ENCODE measurements at regions not wholly inside any gene's neighbourhood (a gene's known extent, or its start where the extent isn't known, plus 50 kb on each side); places are given as distances from the start of the nearest gene placed in this dataset.

DNA sequence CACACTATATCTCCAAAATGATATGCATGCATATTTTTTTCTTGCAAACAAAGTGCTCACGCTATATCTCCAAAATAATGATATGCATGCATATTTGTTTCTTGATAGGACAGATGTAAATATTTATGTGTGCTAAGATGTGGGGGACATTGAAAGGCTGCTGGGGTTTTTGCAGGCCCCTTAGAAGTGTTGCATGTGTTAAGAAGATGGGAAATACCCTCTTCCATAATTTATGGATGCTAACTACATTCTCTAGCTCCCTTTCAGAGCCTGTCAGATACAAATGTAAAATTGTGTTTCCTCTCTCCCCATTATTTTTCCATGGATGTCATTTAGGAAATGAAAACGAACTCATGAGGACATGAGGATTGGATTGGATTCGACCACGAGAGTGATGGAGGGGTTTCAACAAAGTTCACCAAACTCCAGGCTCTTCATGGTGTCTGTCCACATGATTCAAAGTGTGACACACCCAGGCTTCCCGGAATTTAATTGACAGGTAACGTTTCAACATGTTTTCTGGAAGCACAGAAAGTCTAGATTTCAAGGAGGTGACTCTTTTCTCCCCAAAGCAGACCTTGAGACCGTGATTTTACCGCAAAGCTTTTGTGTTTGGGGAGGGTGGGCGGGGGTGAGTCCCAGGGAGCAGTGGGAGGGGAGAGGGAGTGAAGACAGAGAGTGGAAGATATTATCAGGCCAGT lies 94.4 kb upstream of the CD99 start (continued):
- TF ChIP-seq REST (IDR thresholded peaks at IDR 0.05; ENCODE audit: unreplicated experiment) = no peak
- TF ChIP-seq EZH2 (IDR thresholded peaks at IDR 0.05; ENCODE audit: low read depth, unreplicated experiment) = no peak
- no peak for TF ChIP-seq NANOG (IDR thresholded peaks at IDR 0.05; ENCODE audit: borderline replicate concordance)
- no peak for TF ChIP-seq JUNB (IDR thresholded peaks at IDR 0.05; ENCODE audit: unreplicated experiment)
- no peak for TF ChIP-seq CREB1 (CRISPR knock-in tag; IDR thresholded peaks at IDR 0.05; ENCODE audit: low read depth)

GRCh38 chrX:2596045-2596444 lies 95.0 kb upstream of the CD99 start:
- H3K36me3 ChIP-seq (ENCODE audit: insufficient read depth) = no peaks in the 10 kb centered on the region
- peaks cover 25% of the 10 kb centered on the region for H3K4me1 ChIP-seq (ENCODE audit: insufficient read depth)
- ATAC-seq (no peak), DNase-seq (ENCODE audit: low spot score) (no peak)
- H3K27ac ChIP-seq (ENCODE audit: low read depth) = no peak overlapping the region
- no peaks in the 10 kb centered on the region for H3K9me2 ChIP-seq (ENCODE audit: insufficient read depth)
- H3K9me3 Mint-ChIP-seq = peaks cover 3% of the 10 kb centered on the region
- peaks cover 11% of the 10 kb centered on the region for H3K27me3 Mint-ChIP-seq (ENCODE audit: insufficient read depth, low read depth, poor library complexity)
- H4K20me1 ChIP-seq (replicated peaks; ENCODE audit: insufficient read depth) = no peaks in the 10 kb centered on the region
- H3K27ac Mint-ChIP-seq = no peak overlapping the region
- H3K4me2 ChIP-seq = no peak overlapping the region
- H3K4me3 ChIP-seq = no peak overlapping the region
- H3K36me3 Mint-ChIP-seq (ENCODE audit: low read depth) = peaks cover 19% of the 10 kb centered on the region
- H2AFZ ChIP-seq = no peak overlapping the region
- no peak overlapping the region for H3K4me3 Mint-ChIP-seq
- no peaks in the 10 kb centered on the region for H3K27me3 ChIP-seq (ENCODE audit: insufficient read depth)
- peaks cover 20% of the 10 kb centered on the region for H3K4me1 Mint-ChIP-seq
- H3K79me2 ChIP-seq (replicated peaks; ENCODE audit: insufficient read depth) = no peaks in the 10 kb centered on the region
- H3F3A ChIP-seq (replicated peaks; ENCODE audit: low read depth) = peaks cover 7% of the 10 kb centered on the region; the same call in 1 of the 2 replicates
- TF ChIP-seq ETS1 (IDR thresholded peaks at IDR 0.05) = no peak
- TF ChIP-seq CREB1 (CRISPR knock-in tag; IDR thresholded peaks at IDR 0.05; ENCODE audit: low read depth) = no peak
- no peak for TF ChIP-seq EZH2 (IDR thresholded peaks at IDR 0.05; ENCODE audit: low read depth, unreplicated experiment)
- TF ChIP-seq STAT1 (IDR thresholded peaks at IDR 0.05; ENCODE audit: unreplicated experiment) = no peak
- TF ChIP-seq, protein P1, sequence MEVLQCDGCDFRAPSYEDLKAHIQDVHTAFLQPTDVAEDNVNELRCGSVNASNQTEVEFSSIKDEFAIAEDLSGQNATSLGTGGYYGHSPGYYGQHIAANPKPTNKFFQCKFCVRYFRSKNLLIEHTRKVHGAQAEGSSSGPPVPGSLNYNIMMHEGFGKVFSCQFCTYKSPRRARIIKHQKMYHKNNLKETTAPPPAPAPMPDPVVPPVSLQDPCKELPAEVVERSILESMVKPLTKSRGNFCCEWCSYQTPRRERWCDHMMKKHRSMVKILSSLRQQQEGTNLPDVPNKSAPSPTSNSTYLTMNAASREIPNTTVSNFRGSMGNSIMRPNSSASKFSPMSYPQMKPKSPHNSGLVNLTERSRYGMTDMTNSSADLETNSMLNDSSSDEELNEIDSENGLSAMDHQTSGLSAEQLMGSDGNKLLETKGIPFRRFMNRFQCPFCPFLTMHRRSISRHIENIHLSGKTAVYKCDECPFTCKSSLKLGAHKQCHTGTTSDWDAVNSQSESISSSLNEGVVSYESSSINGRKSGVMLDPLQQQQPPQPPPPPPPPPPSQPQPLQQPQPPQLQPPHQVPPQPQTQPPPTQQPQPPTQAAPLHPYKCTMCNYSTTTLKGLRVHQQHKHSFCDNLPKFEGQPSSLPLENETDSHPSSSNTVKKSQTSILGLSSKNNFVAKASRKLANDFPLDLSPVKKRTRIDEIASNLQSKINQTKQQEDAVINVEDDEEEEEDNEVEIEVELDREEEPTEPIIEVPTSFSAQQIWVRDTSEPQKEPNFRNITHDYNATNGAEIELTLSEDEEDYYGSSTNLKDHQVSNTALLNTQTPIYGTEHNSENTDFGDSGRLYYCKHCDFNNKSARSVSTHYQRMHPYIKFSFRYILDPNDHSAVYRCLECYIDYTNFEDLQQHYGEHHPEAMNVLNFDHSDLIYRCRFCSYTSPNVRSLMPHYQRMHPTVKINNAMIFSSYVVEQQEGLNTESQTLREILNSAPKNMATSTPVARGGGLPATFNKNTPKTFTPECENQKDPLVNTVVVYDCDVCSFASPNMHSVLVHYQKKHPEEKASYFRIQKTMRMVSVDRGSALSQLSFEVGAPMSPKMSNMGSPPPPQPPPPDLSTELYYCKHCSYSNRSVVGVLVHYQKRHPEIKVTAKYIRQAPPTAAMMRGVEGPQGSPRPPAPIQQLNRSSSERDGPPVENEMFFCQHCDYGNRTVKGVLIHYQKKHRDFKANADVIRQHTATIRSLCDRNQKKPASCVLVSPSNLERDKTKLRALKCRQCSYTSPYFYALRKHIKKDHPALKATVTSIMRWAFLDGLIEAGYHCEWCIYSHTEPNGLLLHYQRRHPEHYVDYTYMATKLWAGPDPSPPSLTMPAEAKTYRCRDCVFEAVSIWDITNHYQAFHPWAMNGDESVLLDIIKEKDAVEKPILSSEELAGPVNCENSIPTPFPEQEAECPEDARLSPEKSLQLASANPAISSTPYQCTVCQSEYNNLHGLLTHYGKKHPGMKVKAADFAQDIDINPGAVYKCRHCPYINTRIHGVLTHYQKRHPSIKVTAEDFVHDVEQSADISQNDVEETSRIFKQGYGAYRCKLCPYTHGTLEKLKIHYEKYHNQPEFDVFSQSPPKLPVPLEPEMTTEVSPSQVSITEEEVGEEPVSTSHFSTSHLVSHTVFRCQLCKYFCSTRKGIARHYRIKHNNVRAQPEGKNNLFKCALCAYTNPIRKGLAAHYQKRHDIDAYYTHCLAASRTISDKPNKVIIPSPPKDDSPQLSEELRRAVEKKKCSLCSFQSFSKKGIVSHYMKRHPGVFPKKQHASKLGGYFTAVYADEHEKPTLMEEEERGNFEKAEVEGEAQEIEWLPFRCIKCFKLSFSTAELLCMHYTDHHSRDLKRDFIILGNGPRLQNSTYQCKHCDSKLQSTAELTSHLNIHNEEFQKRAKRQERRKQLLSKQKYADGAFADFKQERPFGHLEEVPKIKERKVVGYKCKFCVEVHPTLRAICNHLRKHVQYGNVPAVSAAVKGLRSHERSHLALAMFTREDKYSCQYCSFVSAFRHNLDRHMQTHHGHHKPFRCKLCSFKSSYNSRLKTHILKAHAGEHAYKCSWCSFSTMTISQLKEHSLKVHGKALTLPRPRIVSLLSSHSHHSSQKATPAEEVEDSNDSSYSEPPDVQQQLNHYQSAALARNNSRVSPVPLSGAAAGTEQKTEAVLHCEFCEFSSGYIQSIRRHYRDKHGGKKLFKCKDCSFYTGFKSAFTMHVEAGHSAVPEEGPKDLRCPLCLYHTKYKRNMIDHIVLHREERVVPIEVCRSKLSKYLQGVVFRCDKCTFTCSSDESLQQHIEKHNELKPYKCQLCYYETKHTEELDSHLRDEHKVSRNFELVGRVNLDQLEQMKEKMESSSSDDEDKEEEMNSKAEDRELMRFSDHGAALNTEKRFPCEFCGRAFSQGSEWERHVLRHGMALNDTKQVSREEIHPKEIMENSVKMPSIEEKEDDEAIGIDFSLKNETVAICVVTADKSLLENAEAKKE (CRISPR knock-in tag; IDR thresholded peaks at IDR 0.05) = no peak
- no peak for TF ChIP-seq POLR2AphosphoS5 (IDR thresholded peaks at IDR 0.05; ENCODE audit: low read depth)
- TF ChIP-seq JUNB (IDR thresholded peaks at IDR 0.05; ENCODE audit: unreplicated experiment) = no peak
- TF ChIP-seq NANOG (IDR thresholded peaks at IDR 0.05; ENCODE audit: borderline replicate concordance) = no peak
- no peak for TF ChIP-seq CTCF (conservative IDR thresholded peaks at IDR 0.05; ENCODE audit: low read depth in 2 of 2)
- TF ChIP-seq ZNF114 (CRISPR knock-in tag; IDR thresholded peaks at IDR 0.05) = no peak
- TF ChIP-seq ZNF331 (CRISPR knock-in tag; IDR thresholded peaks at IDR 0.05; ENCODE audit: low read depth) = no peak
